ENCODE measurements at regions not wholly inside any gene's neighbourhood (a gene's known extent, or its start where the extent isn't known, plus 50 kb on each side); places are given as distances from the start of the nearest gene placed in this dataset.

GRCh38 chr5:96076451-96076850, 114.8 kb upstream of the ELL2 start:
- Mint-ChIP-seq H3K4me1 (no peaks in the 10 kb centered on the region), H3K27me3 (peaks cover 3% of the 10 kb centered on the region), H3K4me3 (no peak overlapping the region), H3K36me3 (ENCODE audit: low read depth) (no peaks in the 10 kb centered on the region), H3K9me3 (no peaks in the 10 kb centered on the region), H3K27ac (no peak overlapping the region)
- intact Hi-C loops (cut with micrococcal nuclease) = no loop called here
- ChIA-PET POLR2A (no interaction called here), CTCF (no interaction called here)
- ATAC-seq (ENCODE audit: low read depth) = no peak
- DNase-seq = no peak
- no peak for TF ChIP-seq CTCF (IDR thresholded peaks at IDR 0.05)

GRCh38 chr5:96075579-96076289, 114.1 kb upstream of the ELL2 start:
- Mint-ChIP-seq H3K36me3 (ENCODE audit: low read depth) (no peaks in the 10 kb centered on the region), H3K9me3 (no peaks in the 10 kb centered on the region), H3K27me3 (peaks cover 3% of the 10 kb centered on the region), H3K27ac (no peak overlapping the region), H3K4me1 (no peaks in the 10 kb centered on the region), H3K4me3 (no peak overlapping the region)
- no peak for DNase-seq
- ChIA-PET POLR2A (no interaction called here), CTCF (no interaction called here)
- no peak for ATAC-seq (ENCODE audit: low read depth)
- no peak for TF ChIP-seq CTCF (IDR thresholded peaks at IDR 0.05)
- intact Hi-C loops (cut with micrococcal nuclease) = no loop called here

GRCh38 chr5:96074870-96075269, 113.2 kb upstream of the ELL2 start:
- no peak overlapping the region for H3K4me3 Mint-ChIP-seq
- ATAC-seq (ENCODE audit: low read depth) (no peak), DNase-seq (no peak)
- no peaks in the 10 kb centered on the region for H3K4me1 Mint-ChIP-seq
- TF ChIP-seq CTCF (IDR thresholded peaks at IDR 0.05) = no peak
- ChIA-PET CTCF (no interaction called here), POLR2A (no interaction called here)
- no peak overlapping the region for H3K27ac Mint-ChIP-seq
- H3K36me3 Mint-ChIP-seq (ENCODE audit: low read depth) = no peaks in the 10 kb centered on the region
- peaks cover 3% of the 10 kb centered on the region for H3K27me3 Mint-ChIP-seq
- H3K9me3 Mint-ChIP-seq = no peaks in the 10 kb centered on the region
- intact Hi-C loops (cut with micrococcal nuclease) = no loop called here

DNA sequence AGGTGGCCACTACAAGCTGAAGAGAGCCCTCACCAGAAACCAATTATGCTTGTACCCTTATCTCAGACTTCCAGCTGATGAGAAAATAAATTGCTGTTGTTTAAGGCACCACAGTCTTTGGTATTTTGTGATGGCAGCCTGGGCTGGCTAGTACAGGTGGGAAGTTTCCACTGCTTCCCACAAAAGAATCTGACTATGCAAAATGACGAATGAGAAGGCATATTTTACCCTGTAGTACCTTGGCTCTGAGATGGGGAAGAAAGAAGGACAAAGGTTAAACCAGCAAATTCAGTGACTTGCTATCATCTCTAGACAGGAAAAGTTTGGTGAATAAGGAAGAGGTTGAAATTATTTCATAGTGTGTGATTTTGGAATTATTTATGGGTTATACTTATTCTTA, 112.8 kb upstream of the ELL2 start:
- H3K4me3 Mint-ChIP-seq = no peak overlapping the region
- DNase-seq = no peak
- intact Hi-C loops (cut with micrococcal nuclease) = no loop called here
- ChIA-PET POLR2A (no interaction called here), CTCF (no interaction called here)
- H3K27me3 Mint-ChIP-seq = peaks cover 3% of the 10 kb centered on the region
- TF ChIP-seq CTCF (IDR thresholded peaks at IDR 0.05) = no peak
- H3K36me3 Mint-ChIP-seq (ENCODE audit: low read depth) = no peaks in the 10 kb centered on the region
- no peaks in the 10 kb centered on the region for H3K4me1 Mint-ChIP-seq
- no peak for ATAC-seq (ENCODE audit: low read depth)
- H3K27ac Mint-ChIP-seq = no peak overlapping the region
- no peaks in the 10 kb centered on the region for H3K9me3 Mint-ChIP-seq

DNA sequence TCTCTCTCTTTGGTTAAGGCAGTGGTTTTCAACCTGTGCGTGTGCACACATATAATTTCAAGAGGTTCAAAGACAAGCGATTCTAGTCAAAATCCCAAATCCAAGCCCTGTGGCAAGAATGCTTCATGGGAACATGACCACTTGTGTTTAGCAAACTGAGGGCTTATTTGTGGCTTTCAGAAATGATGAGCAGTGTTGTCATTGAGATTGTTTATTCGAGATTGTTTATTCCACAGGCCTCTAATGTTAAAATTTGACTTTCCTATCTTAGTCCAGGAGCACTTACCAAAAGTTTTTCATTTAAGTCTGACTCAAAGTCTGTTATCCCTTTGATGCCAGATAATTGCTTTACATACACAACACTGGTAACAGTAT, 111.1 kb upstream of the ELL2 start:
- H3K36me3 Mint-ChIP-seq (ENCODE audit: low read depth) = no peaks in the 10 kb centered on the region
- H3K9me3 Mint-ChIP-seq = no peaks in the 10 kb centered on the region
- no peaks in the 10 kb centered on the region for H3K4me1 Mint-ChIP-seq
- no peak overlapping the region for H3K4me3 Mint-ChIP-seq
- no peak for DNase-seq
- no peak overlapping the region for H3K27ac Mint-ChIP-seq
- no peak for ATAC-seq (ENCODE audit: low read depth)
- no peak for TF ChIP-seq CTCF (IDR thresholded peaks at IDR 0.05)
- H3K27me3 Mint-ChIP-seq = no peaks in the 10 kb centered on the region
- intact Hi-C loops (cut with micrococcal nuclease) = no loop called here
- ChIA-PET CTCF (no interaction called here), POLR2A (no interaction called here)
